ENCODE measurements at regions not wholly inside any gene's neighbourhood (a gene's known extent, or its start where the extent isn't known, plus 50 kb on each side); places are given as distances from the start of the nearest gene placed in this dataset.
A peak's percentile ranks its signal among the peaks of the same experiment; 100 is the strongest.

DNA sequence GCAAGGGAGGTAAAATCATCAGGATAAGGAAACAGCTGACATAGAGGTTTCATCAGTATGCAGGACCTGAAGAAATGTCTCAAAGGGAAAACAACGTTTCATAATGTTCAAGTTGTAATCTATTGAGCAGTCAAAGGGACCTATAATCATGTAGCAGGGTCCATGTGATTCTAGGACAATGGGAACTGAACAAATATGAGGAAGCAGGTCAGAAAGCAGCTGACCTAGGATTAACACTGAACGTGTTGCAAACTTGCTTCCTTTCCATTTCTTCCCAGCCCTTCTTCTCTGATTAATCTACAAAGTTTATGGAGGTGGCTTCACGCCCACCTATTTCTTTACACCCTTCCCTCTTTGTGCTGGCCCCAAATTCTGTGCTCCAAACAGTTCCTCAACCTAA is 256.9 kb upstream of the AKR1E2 start:
- intact Hi-C loops (cut with DNase I), result no loop called here
- ATAC-seq (ENCODE audit: poor library complexity) (peak; percentile 29), DNase-seq (no peak)

DNA sequence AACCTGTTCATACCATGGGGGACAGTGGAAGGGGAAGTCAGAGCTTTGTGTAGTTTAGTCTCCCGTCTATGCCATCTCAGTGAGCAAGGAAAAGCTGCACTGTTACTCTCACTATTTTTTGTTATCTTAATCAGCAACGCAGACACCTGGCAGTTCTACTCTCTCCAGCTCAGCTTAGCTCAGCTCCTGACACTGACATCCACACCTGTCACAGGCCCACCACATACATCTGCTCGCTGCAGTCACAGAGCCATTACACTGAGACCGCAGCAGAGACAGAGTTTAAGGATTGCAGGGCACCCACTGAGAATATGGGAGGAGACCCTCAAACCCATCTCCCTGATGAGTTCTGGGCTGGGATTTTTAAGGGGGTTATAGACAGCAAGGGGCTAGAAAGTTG is 257.3 kb upstream of the AKR1E2 start:
- ATAC-seq (ENCODE audit: poor library complexity) (no peak), DNase-seq (no peak)
- intact Hi-C loops (cut with DNase I), result no loop called here

DNA sequence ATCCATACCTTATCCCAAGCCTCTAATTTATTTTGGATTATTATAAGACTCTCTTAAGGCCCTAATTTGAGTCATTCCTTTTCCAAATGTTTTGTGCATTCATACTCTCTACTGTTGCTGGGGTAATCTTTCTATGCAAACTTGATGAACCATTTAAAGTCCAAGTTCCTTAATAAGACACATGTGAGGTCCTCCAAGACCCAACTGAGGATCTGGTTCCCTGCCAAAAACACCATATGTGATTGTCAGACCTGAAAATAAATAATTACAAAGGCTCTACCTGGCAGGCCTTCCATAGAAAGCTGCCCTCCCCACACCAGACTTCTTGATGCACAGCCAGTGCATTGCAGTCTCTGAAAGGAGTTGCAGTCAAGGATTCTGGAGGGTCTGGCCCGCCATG is 257.9 kb upstream of the AKR1E2 start:
- DNase-seq, result no peak
- no peak for ATAC-seq (ENCODE audit: poor library complexity)
- intact Hi-C loops (cut with DNase I), result no loop called here

GRCh38 chr10:4567637-4568036 is 258.4 kb upstream of the AKR1E2 start:
- intact Hi-C loops (cut with DNase I), result no loop called here
- ATAC-seq (ENCODE audit: poor library complexity) (no peak), DNase-seq (no peak)

GRCh38 chr10:4566011-4566410 is 260.0 kb upstream of the AKR1E2 start:
- ATAC-seq (ENCODE audit: poor library complexity), result no peak
- intact Hi-C loops (cut with DNase I), result no loop called here
- no peak for DNase-seq

DNA sequence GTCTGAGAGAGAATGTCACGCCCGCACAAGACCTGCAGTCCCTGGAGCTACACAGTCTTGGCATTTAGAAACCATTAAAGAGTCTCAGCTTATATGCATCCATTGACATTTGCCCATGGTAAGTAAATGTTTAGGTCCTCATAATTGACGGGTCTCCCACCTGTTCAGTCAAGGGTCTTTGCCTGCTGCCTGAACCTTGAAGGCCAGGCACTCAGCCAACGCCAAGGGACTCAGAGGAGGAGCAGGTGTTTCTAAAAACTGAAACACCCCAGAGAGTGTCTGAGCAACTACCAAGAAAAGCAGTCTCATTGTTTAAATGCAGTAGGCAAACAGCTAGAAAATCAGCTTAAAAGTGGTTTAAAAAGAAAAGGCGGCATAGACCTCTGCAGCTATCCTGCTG is 264.7 kb upstream of the AKR1E2 start:
- intact Hi-C loops (cut with DNase I), result no loop called here
- no peak for DNase-seq

GRCh38 chr10:4557469-4557868 is 268.5 kb upstream of the AKR1E2 start:
- DNase-seq (no peak), ATAC-seq (ENCODE audit: poor library complexity) (no peak)
- intact Hi-C loops (cut with DNase I), result no loop called here

More for the DNA sequence above, 264.7 kb upstream of the AKR1E2 start:
- no peak for ATAC-seq (ENCODE audit: poor library complexity)

DNA sequence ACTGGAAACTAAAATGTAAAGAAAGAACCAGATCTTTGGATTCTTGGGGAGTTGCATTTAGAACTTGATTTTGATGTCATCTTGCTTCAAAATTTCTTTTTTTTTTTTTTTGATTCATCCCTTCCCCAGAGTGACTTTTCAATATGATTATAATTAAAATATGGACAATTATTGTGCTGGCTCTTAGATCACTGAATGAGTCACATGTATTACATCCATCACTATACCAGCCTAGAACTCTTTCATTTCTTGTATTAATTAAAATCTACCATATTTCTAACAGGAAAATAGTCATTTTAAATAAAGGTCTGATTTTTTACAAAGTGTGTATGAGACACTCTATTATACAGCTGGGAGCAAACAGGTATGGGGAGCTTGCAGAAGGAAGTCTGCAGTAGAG is 269.5 kb upstream of the AKR1E2 start:
- DNase-seq (no peak), ATAC-seq (ENCODE audit: poor library complexity) (no peak)
- intact Hi-C loops (cut with DNase I), result no loop called here

GRCh38 chr10:4555920-4556319 is 270.1 kb upstream of the AKR1E2 start:
- ATAC-seq (ENCODE audit: poor library complexity), result no peak
- no peak for DNase-seq
- intact Hi-C loops (cut with DNase I), result no loop called here

DNA sequence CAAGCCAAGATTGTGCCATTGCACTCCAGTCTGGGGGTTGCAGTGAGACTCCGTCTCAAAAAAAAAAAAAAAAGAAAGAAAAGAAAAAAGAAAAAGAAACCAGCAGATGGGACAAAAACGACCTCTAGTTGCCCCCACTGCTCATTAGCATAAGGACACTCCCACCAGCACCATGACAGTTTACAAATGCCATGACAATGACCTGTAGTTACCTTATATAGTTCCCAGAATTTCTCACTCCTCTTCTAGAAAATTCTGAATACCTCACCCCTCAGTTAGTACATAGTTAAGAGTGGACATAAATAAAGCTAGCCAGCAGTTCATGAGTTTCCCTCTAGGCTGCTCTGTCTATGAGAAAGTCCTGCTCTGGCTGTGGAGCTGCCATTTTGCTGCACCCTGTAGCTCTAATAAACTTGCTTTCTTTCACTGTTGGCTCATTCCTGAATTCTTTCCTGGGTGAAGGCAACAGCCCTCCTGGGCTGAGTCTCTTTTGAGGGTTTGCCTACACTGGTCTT is 276.8 kb upstream of the AKR1E2 start:
- intact Hi-C loops (cut with DNase I), result no loop called here
- DNase-seq (no peak), ATAC-seq (ENCODE audit: poor library complexity) (no peak)

GRCh38 chr10:4546931-4547330 is 279.1 kb upstream of the AKR1E2 start:
- no peak for ATAC-seq (ENCODE audit: poor library complexity)
- intact Hi-C loops (cut with DNase I), result no loop called here
- DNase-seq, result no peak

DNA sequence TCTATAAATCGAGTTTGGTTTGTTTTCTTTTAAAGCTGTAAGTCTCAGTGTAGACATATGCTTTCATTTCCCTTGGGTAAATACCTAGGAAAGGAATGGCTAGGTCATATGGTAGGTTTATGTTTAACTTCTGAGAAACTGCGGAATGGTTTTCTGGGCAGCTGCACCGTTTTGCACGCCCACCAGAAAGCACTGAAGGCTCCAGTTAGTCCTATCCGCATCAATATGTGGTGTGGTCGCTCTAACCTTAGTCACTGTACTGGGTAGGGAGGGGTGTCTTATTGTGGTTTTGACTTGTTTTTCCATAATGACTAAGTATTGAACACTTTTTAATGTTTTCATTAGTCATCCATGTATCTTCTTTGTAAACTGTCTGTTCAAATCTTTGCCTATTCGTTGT is 279.5 kb upstream of the AKR1E2 start:
- intact Hi-C loops (cut with DNase I), result no loop called here
- DNase-seq (no peak), ATAC-seq (ENCODE audit: poor library complexity) (no peak)

- no peak for DNase-seq
- intact Hi-C loops (cut with DNase I), result no loop called here
- ATAC-seq (ENCODE audit: poor library complexity), result no peak
Measured at GRCh38 chr10:4545062-4545461, 280.9 kb upstream of the AKR1E2 start.

DNA sequence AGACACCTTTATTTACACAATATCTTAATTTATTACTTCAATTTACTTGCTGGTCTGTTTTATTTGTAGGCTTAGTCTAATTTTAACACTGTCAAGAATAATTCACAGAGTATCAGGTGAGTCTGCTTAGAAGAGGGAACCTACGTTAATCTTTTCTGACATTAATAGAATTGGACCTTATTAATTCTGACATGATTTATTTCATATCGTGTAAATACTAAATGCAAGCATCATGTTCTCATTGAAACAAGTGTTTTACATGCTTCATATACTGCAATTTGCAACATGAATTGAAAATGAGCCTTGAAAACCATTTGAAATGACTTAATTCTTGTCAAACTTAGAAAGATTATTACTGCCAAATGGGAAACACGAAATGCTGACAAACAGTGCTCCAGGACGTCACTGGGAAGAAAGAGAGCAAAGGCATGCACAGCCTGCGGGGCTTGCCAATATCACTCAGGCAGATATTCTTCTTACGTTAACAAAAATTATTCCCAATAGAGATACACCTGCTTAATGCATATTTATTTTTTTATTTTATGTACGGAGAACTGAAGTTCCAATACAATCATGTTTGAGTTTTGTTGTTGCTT is 282.0 kb upstream of the AKR1E2 start:
- no peak for DNase-seq
- no peak for ATAC-seq (ENCODE audit: poor library complexity)
- intact Hi-C loops (cut with DNase I), result no loop called here

DNA sequence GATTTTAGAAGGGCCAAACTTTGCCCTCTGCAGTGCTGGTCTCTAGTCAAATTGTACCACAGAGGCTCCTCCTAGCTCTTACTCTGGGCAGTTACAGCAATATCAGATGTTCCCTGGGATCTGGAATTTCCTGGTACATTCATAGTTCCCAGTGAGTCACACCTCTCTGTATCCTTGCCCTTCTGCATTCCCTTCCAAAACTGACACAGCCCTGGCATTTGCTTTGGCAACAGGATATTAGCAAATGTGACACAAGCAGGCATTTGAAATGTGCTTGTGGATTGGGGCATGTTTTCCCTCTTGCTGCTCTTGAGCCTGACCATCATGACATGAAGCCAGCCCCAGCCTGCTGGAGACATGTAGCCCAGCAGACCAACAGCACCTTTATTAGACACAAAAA is 284.7 kb upstream of the AKR1E2 start:
- DNase-seq (no peak), ATAC-seq (ENCODE audit: poor library complexity) (peak; percentile 43)
- intact Hi-C loops (cut with DNase I), result no loop called here

DNA sequence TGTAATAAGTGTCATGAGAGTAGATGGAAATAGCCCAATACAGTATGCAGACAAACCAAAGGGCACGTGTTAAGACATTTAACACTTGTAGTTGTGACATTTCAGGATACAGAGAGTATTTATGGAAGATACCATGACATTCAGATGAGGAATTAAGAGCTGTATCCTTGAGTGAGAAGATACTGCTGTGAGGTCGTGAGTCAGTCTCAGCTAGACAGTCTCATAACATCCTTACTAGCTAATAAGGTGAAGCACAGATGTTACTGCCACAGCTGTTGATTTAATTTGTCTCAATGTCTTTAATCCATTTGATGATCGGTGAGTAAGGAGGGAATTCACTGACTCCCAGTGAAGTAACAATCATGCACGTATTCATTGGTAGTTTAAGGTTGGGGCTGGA is 288.0 kb upstream of the AKR1E2 start:
- intact Hi-C loops (cut with DNase I), result no loop called here
- ATAC-seq (ENCODE audit: poor library complexity) (no peak), DNase-seq (no peak)

DNA sequence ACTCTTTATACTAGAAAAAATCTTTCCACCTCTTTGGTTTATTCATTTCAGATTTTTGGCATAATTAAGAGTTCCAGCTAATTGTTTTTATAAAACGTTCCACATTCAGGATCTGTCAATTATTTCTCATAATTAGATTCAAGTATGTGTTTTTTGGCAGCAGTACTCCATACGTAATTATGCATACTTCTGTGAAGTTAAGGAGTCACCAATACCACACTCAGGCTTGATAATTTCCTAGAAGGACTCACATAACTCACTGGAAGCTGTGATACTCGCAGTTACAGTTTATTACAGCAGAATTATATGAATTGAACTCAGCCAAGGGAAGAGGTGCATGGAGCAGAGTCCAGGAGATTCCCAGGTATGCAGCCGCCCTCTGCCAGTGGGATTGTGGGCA is 290.5 kb upstream of the AKR1E2 start:
- no peak for ATAC-seq (ENCODE audit: poor library complexity)
- intact Hi-C loops (cut with DNase I), result no loop called here

GRCh38 chr10:4533621-4534020 is 292.4 kb upstream of the AKR1E2 start:
- ATAC-seq (ENCODE audit: poor library complexity) (no peak), DNase-seq (no peak)
- intact Hi-C loops (cut with DNase I), result no loop called here

More for the DNA sequence above, 290.5 kb upstream of the AKR1E2 start:
- DNase-seq, result no peak

DNA sequence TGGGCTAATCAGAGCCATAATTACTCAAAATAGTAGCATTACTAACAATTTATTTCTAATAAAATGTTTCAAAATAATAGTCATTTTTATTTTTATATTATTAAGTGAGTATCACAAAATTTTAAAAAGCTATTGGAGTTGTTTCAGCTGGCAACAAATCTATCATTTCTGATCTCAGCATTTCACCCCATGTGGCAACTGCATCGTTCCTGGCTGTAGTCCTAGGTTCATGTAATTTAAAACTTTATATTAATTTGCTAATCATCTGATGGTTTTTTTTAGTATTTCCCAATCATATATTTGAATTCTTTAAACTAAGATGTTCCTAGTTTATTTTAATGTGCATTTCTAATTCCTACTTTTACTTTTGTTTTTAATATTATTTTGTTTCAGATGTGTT is 293.0 kb upstream of the AKR1E2 start:
- ATAC-seq (ENCODE audit: poor library complexity), result no peak
- DNase-seq, result no peak
- intact Hi-C loops (cut with DNase I), result no loop called here

GRCh38 chr10:4532467-4532866 is 293.5 kb upstream of the AKR1E2 start:
- ATAC-seq (ENCODE audit: poor library complexity), result no peak
- intact Hi-C loops (cut with DNase I), result no loop called here
- no peak for DNase-seq

GRCh38 chr10:4532011-4532410 is 294.0 kb upstream of the AKR1E2 start:
- intact Hi-C loops (cut with DNase I), result no loop called here
- ATAC-seq (ENCODE audit: poor library complexity) (no peak), DNase-seq (no peak)
